HG03108 (cell line): ENCODE measurements at regions not wholly inside any gene's neighbourhood (a gene's known extent, or its start where the extent isn't known, plus 50 kb on each side); places are given as distances from the start of the nearest gene placed in this dataset.

Source experiments
- ATAC-seq: cut with Tn5 transposase; IDR thresholded peaks from one replicate; pipeline ENCODE4 v1.9.1; 2021; ENCODE audit warnings: moderate library complexity; ENCODE audit not compliant: unreplicated experiment

GRCh38 chr3:190728574-190729246, 133.8 kb downstream of the GMNC start:
- no peak for ATAC-seq

GRCh38 chr3:190722181-190722905, 140.2 kb downstream of the GMNC start:
- no peak for ATAC-seq

- peak; percentile 88 for ATAC-seq
Observed at GRCh38 chr3:190721330-190721729, 141.2 kb downstream of the GMNC start.

DNA sequence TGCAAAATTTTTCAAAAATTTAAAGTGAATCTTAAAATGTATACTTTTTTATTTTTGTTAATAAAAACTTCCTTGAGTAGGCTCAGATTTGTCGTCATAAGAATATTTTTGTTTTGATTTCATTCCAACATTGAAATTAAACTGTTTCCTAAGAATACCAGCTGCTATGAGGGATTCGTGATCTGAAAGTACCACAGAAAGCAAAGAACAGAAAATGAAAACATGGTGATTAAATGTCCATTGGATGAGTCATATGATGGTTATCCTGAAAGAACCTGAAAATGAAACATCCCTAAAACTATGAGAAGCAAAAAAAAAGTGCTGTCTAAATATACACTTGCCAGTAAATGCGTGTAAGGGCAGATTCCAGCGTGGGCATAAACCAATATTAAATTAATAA, 143.8 kb downstream of the GMNC start:
- ATAC-seq = no peak

DNA sequence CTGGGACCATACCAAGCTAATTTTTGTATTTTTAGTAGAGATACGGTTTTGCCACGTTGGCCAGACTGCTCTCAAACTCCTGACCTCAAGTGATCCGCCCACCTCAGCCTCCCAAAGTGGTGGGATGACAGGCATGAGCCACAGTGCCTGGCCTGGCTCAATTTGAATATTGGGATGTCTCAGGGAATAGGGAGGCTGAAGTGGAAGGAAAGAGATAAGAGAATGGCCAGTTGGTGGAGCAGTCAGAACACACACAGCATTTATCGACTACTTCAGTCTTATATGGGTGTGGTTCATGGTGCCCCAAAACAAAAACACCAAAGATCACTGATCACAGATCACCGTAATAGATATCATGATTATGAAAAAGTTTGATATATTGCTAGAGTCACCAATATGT, 144.4 kb downstream of the GMNC start:
- no peak for ATAC-seq

GRCh38 chr3:190716961-190717360, 145.5 kb downstream of the GMNC start:
- ATAC-seq = no peak

DNA sequence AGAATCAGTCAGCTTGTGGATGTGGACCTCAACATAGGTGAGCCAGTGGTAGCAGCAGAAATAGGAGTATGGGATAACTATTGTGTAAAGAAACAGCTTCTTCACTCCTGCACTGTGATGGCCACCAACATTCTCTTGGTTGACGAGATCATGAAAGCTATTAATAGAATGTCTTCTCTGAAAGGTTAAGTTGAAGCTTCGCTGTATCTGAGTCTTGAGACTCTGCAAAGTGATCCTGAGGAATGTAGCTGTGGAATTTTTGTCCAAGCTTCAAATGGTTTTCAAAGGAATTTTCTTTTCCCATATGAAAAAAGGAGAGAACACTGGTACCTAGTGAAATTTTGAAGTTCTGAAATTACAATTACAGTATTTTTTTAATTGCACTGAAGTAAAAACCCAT, 146.3 kb downstream of the GMNC start:
- no peak for ATAC-seq

GRCh38 chr3:190710723-190711122, 151.8 kb downstream of the GMNC start:
- no peak for ATAC-seq

DNA sequence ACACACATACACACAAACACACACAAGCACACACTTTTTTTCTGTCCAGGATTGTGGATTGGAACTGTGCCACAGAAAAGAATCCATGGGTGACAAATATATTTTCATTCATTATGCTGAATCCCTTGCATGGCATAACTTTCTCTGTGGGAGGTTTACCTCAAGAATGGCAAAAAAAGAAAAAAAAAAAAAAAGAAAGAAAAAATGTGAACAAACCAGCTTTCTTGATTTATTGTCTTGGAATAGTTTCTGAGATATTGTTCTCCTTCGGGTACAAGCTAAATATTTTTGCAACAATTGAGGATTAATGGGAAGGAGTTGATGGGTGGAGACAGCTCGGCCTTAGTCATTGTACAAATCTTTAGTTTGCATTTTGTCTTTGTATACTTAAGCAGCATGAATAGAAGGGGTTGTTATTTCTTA, 153.1 kb downstream of the GMNC start:
- ATAC-seq = no peak
